ENCODE measurements at regions not wholly inside any gene's neighbourhood (a gene's known extent, or its start where the extent isn't known, plus 50 kb on each side); places are given as distances from the start of the nearest gene placed in this dataset.

GRCh38 chr18:68234676-68235075 is 480.2 kb downstream of the TMX3 start:
- no peak for TF ChIP-seq CTCF (conservative IDR thresholded peaks at IDR 0.05; ENCODE audit: low read length)
- no peak for DNase-seq (ENCODE audit: low read depth)
- H3K4me3 ChIP-seq (ENCODE audit: low read length) = no peak overlapping the region

- H3K4me3 ChIP-seq (ENCODE audit: low read length) = no peak overlapping the region
- DNase-seq (ENCODE audit: low read depth) = no peak
- TF ChIP-seq CTCF (conservative IDR thresholded peaks at IDR 0.05; ENCODE audit: low read length) = no peak
Observed at GRCh38 chr18:68234131-68234530, 480.8 kb downstream of the TMX3 start.

- TF ChIP-seq CTCF (conservative IDR thresholded peaks at IDR 0.05; ENCODE audit: low read length) = no peak
- no peak for DNase-seq (ENCODE audit: low read depth)
- no peak overlapping the region for H3K4me3 ChIP-seq (ENCODE audit: low read length)
Observed at GRCh38 chr18:68233018-68233417, 481.9 kb downstream of the TMX3 start.

- TF ChIP-seq CTCF (conservative IDR thresholded peaks at IDR 0.05; ENCODE audit: low read length) = no peak
- no peak overlapping the region for H3K4me3 ChIP-seq (ENCODE audit: low read length)
- no peak for DNase-seq (ENCODE audit: low read depth)
Observed at GRCh38 chr18:68229351-68229750, 485.6 kb downstream of the TMX3 start.

- no peak overlapping the region for H3K4me3 ChIP-seq (ENCODE audit: low read length)
- no peak for TF ChIP-seq CTCF (conservative IDR thresholded peaks at IDR 0.05; ENCODE audit: low read length)
- peak; percentile 67 for DNase-seq (ENCODE audit: low read depth)
Observed at GRCh38 chr18:68221111-68221724, 493.7 kb downstream of the TMX3 start.

GRCh38 chr18:68220458-68220857 is 494.4 kb downstream of the TMX3 start:
- H3K4me3 ChIP-seq (ENCODE audit: low read length) = no peak overlapping the region
- no peak for TF ChIP-seq CTCF (conservative IDR thresholded peaks at IDR 0.05; ENCODE audit: low read length)
- no peak for DNase-seq (ENCODE audit: low read depth)

GRCh38 chr18:68219872-68220271 is 495.0 kb downstream of the TMX3 start:
- no peak for TF ChIP-seq CTCF (conservative IDR thresholded peaks at IDR 0.05; ENCODE audit: low read length)
- DNase-seq (ENCODE audit: low read depth) = peak; percentile 80
- no peak overlapping the region for H3K4me3 ChIP-seq (ENCODE audit: low read length)
